GM19328 (cell line): ENCODE measurements at regions not wholly inside any gene's neighbourhood (a gene's known extent, or its start where the extent isn't known, plus 50 kb on each side); places are given as distances from the start of the nearest gene placed in this dataset.
"Not testable (repeated sequence)": the region's sequence is repeated elsewhere in the genome, so short reads cannot be mapped to it uniquely, and the experiment has no call there.

ENCODE experiments used
- ATAC-seq: cut with Tn5 transposase; IDR thresholded peaks from one replicate; pipeline ENCODE4 v1.9.1; 2021; ENCODE audit warnings: mild to moderate bottlenecking, moderate library complexity; ENCODE audit not compliant: unreplicated experiment

GRCh38 chr14:83713732-83714131 lies 1816.2 kb upstream of the FLRT2 start:
- ATAC-seq: no peak

- no peak for ATAC-seq
These were observed 1815.8 kb upstream of the FLRT2 start for GRCh38 chr14:83714151-83714550.

- ATAC-seq: not testable (repeated sequence)
These were observed 1810.5 kb upstream of the FLRT2 start for GRCh38 chr14:83719435-83719834.

GRCh38 chr14:83733670-83734069 lies 1796.3 kb upstream of the FLRT2 start:
- ATAC-seq: no peak

- no peak for ATAC-seq
These were observed 1795.5 kb upstream of the FLRT2 start for GRCh38 chr14:83734431-83734830.

- no peak for ATAC-seq
These were observed 1788.7 kb upstream of the FLRT2 start for GRCh38 chr14:83741269-83741668.

GRCh38 chr14:83744224-83744623 lies 1785.7 kb upstream of the FLRT2 start:
- no peak for ATAC-seq

GRCh38 chr14:83744891-83745290 lies 1785.1 kb upstream of the FLRT2 start:
- no peak for ATAC-seq

GRCh38 chr14:83746336-83746735 lies 1783.6 kb upstream of the FLRT2 start:
- no peak for ATAC-seq

- ATAC-seq: no peak
These were observed 1772.0 kb upstream of the FLRT2 start for GRCh38 chr14:83757916-83758315.

GRCh38 chr14:83764656-83765599 lies 1765.0 kb upstream of the FLRT2 start:
- ATAC-seq: no peak

- ATAC-seq: no peak
These were observed 1752.4 kb upstream of the FLRT2 start for GRCh38 chr14:83777516-83777915.

- ATAC-seq: no peak
These were observed 1750.7 kb upstream of the FLRT2 start for GRCh38 chr14:83779266-83779665.

GRCh38 chr14:83780321-83780720 lies 1749.6 kb upstream of the FLRT2 start:
- ATAC-seq: no peak

GRCh38 chr14:83798421-83798820 lies 1731.5 kb upstream of the FLRT2 start:
- no peak for ATAC-seq

- ATAC-seq: no peak
These were observed 1730.7 kb upstream of the FLRT2 start for GRCh38 chr14:83799233-83799632.

- no peak for ATAC-seq
These were observed 1715.0 kb upstream of the FLRT2 start for GRCh38 chr14:83814896-83815295.

- ATAC-seq: no peak
These were observed 1713.2 kb upstream of the FLRT2 start for GRCh38 chr14:83816761-83817160.

- no peak for ATAC-seq
These were observed 1704.1 kb upstream of the FLRT2 start for GRCh38 chr14:83825843-83826242.

GRCh38 chr14:83826838-83827237 lies 1703.1 kb upstream of the FLRT2 start:
- ATAC-seq: no peak

- ATAC-seq: no peak
These were observed 1702.6 kb upstream of the FLRT2 start for GRCh38 chr14:83827383-83827782.

- no peak for ATAC-seq
These were observed 1701.5 kb upstream of the FLRT2 start for GRCh38 chr14:83828406-83828805.

GRCh38 chr14:83830316-83830715 lies 1699.6 kb upstream of the FLRT2 start:
- no peak for ATAC-seq
